H1 (cell line): ENCODE measurements at regions not wholly inside any gene's neighbourhood (a gene's known extent, or its start where the extent isn't known, plus 50 kb on each side); places are given as distances from the start of the nearest gene placed in this dataset.

Experiments
- EZH2 ChIP-seq: fragments of 200-600 bp; sonication (generic); IDR thresholded peaks from 2 replicates; pipeline ENCODE4 v1.7.1; 2012; ENCODE audit warnings: low read depth, mild to moderate bottlenecking, moderate library complexity, low read length, inconsistent platforms; ENCODE audit not compliant: severe bottlenecking
- NANOG ChIP-seq: IDR thresholded peaks from 2 replicates; pipeline ENCODE4 v1.6.1; 2011; ENCODE audit warnings: low read length, low read depth, mild to moderate bottlenecking, inconsistent platforms; ENCODE audit not compliant: insufficient read depth, poor library complexity, severe bottlenecking
- RNF2 ChIP-seq: fragments of 200-900, 300-1000 bp; sonication (generic); IDR thresholded peaks from 2 replicates; pipeline ENCODE4 v1.7.1; 2016; ENCODE audit warnings: borderline replicate concordance, low read depth, mild to moderate bottlenecking, antibody characterized with exemption, low read length; ENCODE audit not compliant: poor library complexity, severe bottlenecking; ENCODE audit errors: missing control alignments
- RXRA ChIP-seq: IDR thresholded peaks from 2 replicates; pipeline ENCODE4 v1.6.1; 2011; ENCODE audit warnings: low read depth, mild to moderate bottlenecking, low read length, moderate library complexity; ENCODE audit not compliant: insufficient read depth

- TF ChIP-seq RNF2 (no peak), RXRA (no peak), NANOG (no peak), EZH2 (no peak)
Observed at GRCh38 chr3:158970006-158970405, 168.2 kb downstream of the MFSD1 start (continued).
